ENCODE measurements at regions not wholly inside any gene's neighbourhood (a gene's known extent, or its start where the extent isn't known, plus 50 kb on each side); places are given as distances from the start of the nearest gene placed in this dataset.

DNA sequence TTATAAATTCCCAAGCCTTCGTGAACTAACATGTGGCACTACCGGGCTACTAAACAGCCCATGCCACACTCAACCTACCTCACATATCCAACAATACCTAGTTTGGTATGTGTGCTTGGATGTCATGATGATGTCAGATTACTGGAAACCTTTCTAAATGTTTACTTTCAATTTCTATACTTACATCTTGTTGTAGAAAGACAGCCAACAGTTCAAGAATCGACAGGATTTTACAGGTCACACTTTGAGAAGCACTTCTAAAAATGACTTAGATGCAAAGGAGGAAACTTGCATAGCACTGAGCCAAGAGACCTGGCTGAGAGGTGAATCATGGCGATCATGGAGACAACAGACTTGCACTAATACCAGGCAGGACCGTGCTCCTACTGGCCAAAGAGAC lies 209.9 kb downstream of the COL4A1 start:
- no peak for DNase-seq

DNA sequence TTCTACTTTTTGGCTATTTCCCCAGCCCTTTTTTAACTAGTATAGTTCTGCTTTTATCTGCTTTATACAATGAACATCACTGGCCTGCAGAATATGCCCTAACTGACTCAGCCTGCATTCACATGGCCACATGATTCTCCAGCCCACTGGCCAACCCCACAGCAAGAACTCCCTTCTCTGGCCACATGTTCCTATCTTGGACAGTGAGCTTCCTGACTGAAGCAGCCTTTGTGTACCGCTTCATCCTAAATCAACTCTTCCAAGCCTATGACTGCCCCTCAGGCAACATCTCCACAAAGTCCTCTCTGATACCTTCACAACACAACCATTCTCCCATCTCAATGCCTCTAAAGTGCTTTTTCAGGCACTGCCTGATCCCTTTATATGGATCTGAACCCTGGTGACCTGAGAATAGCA lies 214.1 kb downstream of the COL4A1 start:
- DNase-seq: no peak

GRCh38 chr13:110089815-110090214 lies 217.1 kb downstream of the COL4A1 start:
- no peak for DNase-seq

DNA sequence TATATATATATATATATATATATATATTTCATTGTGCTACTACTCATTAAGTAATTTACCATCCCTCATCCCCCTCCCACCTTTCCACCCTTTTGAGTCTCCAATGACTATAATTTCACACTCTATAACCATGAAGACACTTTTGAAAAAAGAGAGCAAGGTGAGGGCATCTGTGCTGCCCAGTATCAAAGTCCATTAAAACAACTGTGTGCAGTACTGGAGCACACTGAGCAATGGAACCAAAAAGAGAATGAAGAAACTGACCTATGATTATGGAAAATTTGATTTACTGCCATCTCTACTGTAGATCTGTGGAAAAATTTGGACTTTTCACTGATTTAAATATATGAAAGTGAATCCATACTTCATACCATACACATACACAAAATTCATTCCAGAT lies 217.9 kb downstream of the COL4A1 start:
- DNase-seq: no peak

DNA sequence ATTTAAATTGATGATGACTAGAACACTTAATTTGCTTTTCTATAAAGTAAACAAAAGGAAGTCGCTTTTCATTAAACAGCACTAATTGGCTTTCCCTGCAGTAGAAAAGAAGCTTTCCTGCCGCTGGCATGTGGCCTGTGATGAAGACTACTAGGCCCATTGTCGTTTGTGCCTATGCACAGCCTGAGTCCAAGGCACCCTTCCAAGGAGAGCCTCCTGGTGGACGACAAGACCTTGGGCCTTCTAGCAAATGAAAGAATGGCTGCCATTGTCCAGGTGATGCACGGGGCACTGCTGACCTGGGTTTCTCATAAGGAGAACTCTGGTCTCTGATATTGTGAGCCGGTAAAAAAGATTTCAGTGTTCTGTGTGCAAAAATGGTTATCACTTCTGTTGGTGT lies 233.0 kb downstream of the COL4A1 start:
- DNase-seq: no peak

- DNase-seq: no peak
Measured at GRCh38 chr13:110070511-110071120, 236.3 kb downstream of the COL4A1 start.

DNA sequence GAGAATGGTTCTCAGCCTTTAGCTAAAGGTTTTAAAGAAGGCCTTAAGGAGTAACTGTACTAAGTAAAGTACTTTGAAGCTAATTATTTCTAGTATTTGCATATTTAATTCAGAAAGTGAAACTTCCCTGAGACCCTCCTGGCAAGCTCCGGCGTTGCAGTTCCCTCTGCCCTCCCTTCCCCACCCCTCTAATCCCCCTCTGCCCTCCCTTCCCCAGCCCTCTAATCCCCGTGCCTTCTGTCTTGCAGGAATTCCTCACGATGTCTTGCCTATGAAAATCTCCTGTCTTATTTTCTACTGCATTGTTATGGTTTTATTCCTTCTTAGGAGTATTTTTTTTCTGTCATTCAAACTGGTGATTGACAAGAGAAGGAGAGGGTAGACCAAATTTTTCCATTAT lies 236.9 kb downstream of the COL4A1 start:
- DNase-seq: no peak

DNA sequence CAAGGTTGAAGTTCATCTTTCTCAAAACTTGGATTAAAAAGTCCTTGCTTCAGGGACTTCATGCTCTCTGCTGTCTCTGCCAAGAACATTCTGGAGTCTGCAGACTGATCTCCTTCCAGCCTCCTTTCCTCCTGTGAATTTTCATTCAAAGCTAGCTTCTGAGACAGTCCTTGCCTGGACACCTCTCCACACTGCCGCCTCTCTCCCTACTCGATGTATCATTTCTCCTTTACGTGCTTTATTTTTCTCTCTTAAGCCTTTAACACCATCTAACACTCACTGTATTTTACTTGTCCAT lies 238.8 kb downstream of the COL4A1 start:
- no peak for DNase-seq

GRCh38 chr13:110067355-110068175 lies 239.4 kb downstream of the COL4A1 start:
- no peak for DNase-seq

DNA sequence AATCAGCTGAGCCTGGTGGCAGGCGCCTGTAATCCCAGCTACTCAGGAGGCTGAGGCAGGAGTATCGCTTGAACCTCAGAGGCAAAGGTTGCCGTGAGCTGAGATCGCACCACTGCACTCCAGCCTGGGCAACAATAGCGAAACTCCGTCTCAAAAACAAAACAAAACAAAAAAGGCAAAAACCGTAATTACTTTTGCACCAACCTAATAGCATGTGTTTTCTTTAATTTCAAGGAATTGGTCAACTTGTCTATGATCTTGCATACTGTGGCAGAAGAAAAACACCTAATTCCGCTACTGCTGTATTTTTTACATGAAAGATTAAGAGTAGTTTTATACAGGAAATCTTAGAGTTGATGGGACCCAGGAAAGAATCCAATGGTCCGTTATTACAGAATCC lies 241.2 kb downstream of the COL4A1 start:
- DNase-seq: no peak

DNA sequence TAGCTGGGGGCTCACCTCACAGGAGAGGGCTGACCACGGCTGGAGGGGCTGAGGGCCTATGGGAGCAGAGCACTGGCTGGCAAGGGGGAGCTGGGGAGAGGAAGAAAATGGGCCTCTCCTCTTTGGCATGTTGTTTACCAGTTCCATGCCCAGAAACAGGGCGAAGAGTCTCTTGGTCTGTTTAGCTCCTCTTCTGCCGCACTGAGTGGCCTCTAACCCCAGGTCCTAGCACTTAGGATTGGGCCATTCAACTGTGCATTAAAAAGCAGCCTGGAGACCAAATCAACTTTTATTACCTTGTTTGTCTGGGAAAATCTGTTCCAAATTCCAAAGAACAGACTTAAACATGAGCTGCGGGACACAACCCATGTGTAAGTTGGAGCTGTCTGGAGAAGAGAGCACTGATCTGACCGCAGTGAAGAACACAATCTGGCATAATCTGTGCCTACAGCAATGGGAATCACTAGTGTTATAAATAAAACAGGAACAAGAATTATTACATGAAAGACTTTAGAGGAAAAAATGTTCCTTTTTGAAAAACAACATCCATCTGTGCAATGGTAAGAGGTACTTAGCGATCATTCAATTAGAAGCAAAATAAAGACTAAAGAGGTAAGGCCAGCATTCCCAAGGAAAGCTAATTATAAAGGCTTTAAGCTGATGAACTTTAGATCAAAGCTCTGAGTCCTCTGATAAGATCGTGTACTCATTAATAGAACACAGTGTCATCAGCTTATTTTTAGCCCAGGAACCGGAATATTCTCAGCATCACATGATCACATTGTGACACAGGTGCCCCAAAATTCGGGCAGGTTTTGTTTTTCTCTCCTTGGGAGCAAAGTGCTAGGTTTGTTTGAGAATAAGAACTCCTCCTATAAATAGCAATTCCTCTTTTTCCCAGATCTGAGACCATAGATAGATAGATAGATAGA lies 243.2 kb downstream of the COL4A1 start:
- DNase-seq: no peak

GRCh38 chr13:110062777-110063442 lies 244.0 kb downstream of the COL4A1 start:
- no peak for DNase-seq

- DNase-seq: no peak
Measured at GRCh38 chr13:110062077-110062776, 244.7 kb downstream of the COL4A1 start.

DNA sequence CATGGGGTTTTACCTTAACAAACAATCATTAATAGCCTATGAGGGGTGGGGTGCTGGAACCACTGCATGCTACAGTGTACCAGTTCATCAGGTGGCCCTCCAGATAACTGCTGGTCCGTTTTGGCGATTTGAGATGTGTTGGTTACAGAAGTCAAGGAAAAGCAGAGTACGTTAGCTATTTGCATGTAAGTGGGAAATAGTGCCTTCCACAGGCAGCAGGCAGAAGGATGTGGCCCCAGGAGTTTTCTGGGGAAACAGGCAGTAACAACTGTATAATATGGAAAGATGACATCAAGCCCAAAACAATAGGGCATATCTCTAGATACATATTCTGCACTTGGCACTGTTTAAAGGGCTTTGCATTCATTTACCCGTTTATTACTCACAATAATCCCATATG lies 245.7 kb downstream of the COL4A1 start:
- no peak for DNase-seq

DNA sequence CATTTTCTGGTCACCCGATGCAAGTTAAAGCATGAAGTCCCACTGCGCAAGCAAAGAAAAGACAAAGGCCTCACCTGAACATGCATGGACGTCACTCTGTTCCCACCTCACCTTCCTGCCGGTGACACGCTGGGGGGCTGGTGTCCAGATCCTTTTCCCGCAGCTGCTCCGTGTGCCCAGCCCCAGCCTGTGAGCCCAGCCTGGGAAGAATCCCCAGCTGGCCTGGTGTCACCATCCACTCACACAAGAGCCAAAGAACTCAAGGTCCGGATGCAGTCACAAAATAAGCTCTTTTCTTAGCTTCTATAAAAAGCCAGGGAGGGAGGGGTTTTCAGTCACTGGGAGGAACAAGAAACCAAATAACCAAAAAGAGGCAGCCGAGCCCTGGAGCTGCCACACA lies 249.9 kb downstream of the COL4A1 start:
- DNase-seq: no peak

DNA sequence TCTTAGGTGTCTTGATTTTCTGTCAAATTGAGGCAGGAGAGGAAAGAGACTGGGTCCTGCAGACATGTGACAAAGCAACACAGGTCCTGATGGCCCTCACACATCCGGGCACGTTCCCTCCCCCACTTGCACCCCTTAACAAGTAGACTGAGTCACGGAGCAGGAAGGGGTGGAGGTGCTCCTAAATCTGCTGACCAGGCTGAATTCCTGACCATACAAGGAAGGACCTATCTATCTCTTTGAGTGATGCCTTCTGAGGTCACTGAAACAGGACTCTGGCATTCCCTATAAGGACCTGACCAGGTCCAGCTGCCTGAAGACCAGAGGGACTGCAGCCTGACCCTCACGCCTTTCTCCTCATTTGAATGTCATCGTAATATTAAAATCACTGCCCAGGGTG lies 250.3 kb downstream of the COL4A1 start:
- DNase-seq: no peak

DNA sequence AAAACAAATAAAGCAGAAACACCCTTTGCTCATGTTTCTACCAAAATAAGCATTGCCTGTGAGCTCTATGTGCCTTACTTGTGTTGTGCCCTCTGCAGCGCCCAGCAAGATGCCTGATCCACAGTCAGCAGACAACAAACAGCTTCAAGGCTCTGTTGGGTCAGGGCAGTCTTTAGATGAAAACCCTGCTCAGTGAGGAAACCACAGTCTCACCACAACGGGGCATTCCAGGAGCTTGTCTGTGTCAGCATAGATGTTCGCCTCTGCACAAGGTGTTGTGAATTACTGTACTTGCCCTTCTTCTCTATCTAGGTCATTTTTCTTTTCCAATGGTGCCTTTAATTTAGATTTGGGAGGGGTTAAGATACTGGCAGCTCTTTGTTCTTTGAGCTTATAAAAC lies 251.9 kb downstream of the COL4A1 start:
- DNase-seq: no peak

GRCh38 chr13:110054041-110054440 lies 252.9 kb downstream of the COL4A1 start:
- no peak for DNase-seq

DNA sequence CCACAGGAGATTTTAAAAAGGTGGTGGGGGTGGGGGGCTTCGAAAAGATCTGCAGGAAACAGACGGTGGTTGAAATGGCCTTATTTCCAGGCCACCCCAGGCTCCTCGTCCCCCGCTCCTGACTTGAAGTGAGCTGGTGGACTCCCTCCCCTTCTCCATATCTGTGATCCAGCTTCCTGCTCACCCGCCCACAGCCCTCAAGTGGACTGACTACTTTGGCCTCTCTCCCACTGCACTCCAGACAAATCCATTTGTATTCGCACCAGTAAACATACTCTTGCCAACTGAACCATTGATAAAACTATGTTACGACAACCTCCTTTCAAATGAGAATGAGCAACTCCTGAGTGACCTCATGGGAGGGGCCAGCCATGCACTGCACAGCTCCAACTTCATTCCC lies 259.5 kb downstream of the COL4A1 start:
- DNase-seq: no peak

GRCh38 chr13:110046811-110047210 lies 260.1 kb downstream of the COL4A1 start:
- no peak for DNase-seq

DNA sequence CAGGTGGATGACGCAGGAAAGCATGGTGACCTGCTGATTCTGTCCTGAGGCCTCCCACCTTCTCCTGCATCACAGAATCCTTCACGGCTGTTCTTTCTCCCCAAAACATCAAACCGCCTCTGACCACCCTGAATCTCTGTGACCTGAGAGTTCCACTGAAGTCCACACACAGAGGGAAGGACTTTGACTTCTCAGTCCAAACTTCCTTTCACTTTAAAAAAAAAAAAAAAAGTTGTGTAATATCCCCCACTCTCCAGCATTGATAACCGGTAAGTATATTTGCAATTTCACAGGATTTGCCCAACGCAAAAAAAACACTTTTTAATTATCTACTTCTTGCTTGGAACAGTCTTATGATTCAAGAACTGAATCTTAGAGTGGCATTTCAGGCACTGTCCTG lies 259.5 kb upstream of the IRS2 start:
- no peak for DNase-seq

- DNase-seq: no peak
Measured at GRCh38 chr13:110045202-110045601, 258.8 kb upstream of the IRS2 start.

Measured in NCI-H69 (cell line).